PFSK-1 (cell line): ENCODE measurements at regions not wholly inside any gene's neighbourhood (a gene's known extent, or its start where the extent isn't known, plus 50 kb on each side); places are given as distances from the start of the nearest gene placed in this dataset.

ENCODE experiments used
- FOXP2 ChIP-seq: optimal IDR thresholded peaks from 2 replicates; pipeline ENCODE3; 2011; ENCODE audit warnings: borderline replicate concordance, control low read depth, inconsistent platforms; ENCODE audit not compliant: insufficient read depth; ENCODE audit errors: extremely low read length, extremely low read depth
- POLR2AphosphoS5 ChIP-seq: IDR thresholded peaks from 2 replicates; pipeline ENCODE4 v1.6.1; 2012; ENCODE audit warnings: low read depth, mild to moderate bottlenecking, control low read depth, low read length, moderate library complexity
- SIN3A ChIP-seq: IDR thresholded peaks from 2 replicates; pipeline ENCODE4 v1.6.1; 2012; ENCODE audit warnings: mild to moderate bottlenecking, low read length, moderate library complexity, borderline replicate concordance; ENCODE audit not compliant: insufficient read depth
- TAF1 ChIP-seq: IDR thresholded peaks from 2 replicates; pipeline ENCODE4 v1.6.1; 2012; ENCODE audit warnings: low read length, control low read depth, borderline replicate concordance; ENCODE audit not compliant: insufficient read depth
- TF ChIP-seq, protein P1 (sequence below), 2 experiments: IDR thresholded peaks; 2 replicates each; pipeline versions ENCODE4 v1.6.1 to v1.8.0; 2011 to 2012; ENCODE audit warnings: low read depth in 2 of 2, low read length in 2 of 2, control low read depth in 1 of 2, inconsistent platforms in 1 of 2, mild to moderate bottlenecking in 1 of 2, moderate library complexity in 1 of 2; ENCODE audit not compliant: insufficient read depth in 1 of 2

- no peak for TF ChIP-seq TAF1
- TF ChIP-seq, protein P1, sequence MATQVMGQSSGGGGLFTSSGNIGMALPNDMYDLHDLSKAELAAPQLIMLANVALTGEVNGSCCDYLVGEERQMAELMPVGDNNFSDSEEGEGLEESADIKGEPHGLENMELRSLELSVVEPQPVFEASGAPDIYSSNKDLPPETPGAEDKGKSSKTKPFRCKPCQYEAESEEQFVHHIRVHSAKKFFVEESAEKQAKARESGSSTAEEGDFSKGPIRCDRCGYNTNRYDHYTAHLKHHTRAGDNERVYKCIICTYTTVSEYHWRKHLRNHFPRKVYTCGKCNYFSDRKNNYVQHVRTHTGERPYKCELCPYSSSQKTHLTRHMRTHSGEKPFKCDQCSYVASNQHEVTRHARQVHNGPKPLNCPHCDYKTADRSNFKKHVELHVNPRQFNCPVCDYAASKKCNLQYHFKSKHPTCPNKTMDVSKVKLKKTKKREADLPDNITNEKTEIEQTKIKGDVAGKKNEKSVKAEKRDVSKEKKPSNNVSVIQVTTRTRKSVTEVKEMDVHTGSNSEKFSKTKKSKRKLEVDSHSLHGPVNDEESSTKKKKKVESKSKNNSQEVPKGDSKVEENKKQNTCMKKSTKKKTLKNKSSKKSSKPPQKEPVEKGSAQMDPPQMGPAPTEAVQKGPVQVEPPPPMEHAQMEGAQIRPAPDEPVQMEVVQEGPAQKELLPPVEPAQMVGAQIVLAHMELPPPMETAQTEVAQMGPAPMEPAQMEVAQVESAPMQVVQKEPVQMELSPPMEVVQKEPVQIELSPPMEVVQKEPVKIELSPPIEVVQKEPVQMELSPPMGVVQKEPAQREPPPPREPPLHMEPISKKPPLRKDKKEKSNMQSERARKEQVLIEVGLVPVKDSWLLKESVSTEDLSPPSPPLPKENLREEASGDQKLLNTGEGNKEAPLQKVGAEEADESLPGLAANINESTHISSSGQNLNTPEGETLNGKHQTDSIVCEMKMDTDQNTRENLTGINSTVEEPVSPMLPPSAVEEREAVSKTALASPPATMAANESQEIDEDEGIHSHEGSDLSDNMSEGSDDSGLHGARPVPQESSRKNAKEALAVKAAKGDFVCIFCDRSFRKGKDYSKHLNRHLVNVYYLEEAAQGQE (IDR thresholded peaks at IDR 0.05; ENCODE audit: insufficient read depth in 1 of 2, low read depth in 2 of 2, low read length in 2 of 2) = no peak
- no peak for TF ChIP-seq POLR2AphosphoS5
- no peak for TF ChIP-seq FOXP2
- TF ChIP-seq SIN3A = no peak
Measured at GRCh38 chr4:177612684-177613083, 170.4 kb upstream of the AGA start.

- TF ChIP-seq TAF1 = no peak
- TF ChIP-seq SIN3A = no peak
- TF ChIP-seq FOXP2 = no peak
- no peak for TF ChIP-seq POLR2AphosphoS5
- TF ChIP-seq, protein P1 (IDR thresholded peaks at IDR 0.05; ENCODE audit: insufficient read depth in 1 of 2, low read depth in 2 of 2, low read length in 2 of 2) = no peak
Measured at GRCh38 chr4:177632481-177632880, 190.2 kb upstream of the AGA start.

DNA sequence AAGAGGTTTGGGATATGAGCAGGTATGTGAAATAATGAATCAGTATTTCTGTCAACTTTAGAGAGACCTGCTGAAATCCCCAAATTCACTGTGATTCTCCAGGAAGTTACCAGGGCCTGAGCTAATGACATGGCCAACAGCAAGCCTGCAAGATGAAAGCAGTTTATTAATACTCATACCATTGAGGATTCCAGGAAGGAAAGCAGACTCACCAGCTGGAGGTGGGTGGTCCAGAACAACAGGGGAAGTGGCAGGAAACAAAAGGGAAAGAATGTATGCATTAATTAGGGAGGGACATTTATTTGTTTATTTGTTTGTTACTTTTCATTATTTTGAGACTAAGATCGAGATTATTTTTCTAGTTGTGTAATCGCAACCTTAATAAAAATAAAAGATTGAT lies 196.6 kb upstream of the AGA start:
- TF ChIP-seq TAF1 (no peak), SIN3A (no peak), POLR2AphosphoS5 (no peak), FOXP2 (no peak)
- TF ChIP-seq, protein P1 (IDR thresholded peaks at IDR 0.05; ENCODE audit: insufficient read depth in 1 of 2, low read depth in 2 of 2, low read length in 2 of 2) = no peak

DNA sequence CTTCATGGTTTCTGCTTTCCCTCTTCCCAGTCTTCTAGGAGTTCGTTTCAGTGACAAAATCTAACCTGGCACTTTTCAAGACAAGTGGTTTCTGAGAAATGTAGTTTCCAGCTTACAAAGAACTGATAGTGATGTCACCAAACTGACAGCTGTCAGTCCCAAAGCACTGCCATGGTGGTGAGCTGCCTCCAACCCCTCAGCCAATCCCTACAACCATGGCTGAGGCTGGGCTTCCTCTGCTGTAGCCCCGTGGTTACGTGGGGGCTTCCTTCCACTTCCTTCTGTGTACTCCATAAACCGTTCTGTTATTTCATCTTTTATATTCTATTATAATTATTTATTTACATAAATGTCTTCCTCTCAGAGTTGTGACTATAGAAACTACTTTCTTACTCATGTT lies 198.6 kb upstream of the AGA start:
- TF ChIP-seq POLR2AphosphoS5 = no peak
- TF ChIP-seq, protein P1 (IDR thresholded peaks at IDR 0.05; ENCODE audit: insufficient read depth in 1 of 2, low read depth in 2 of 2, low read length in 2 of 2) = no peak
- no peak for TF ChIP-seq SIN3A

- no peak for TF ChIP-seq TAF1
- TF ChIP-seq SIN3A = no peak
- TF ChIP-seq FOXP2 = no peak
- TF ChIP-seq, protein P1 (IDR thresholded peaks at IDR 0.05; ENCODE audit: insufficient read depth in 1 of 2, low read depth in 2 of 2, low read length in 2 of 2) = no peak
- no peak for TF ChIP-seq POLR2AphosphoS5
Measured at GRCh38 chr4:177660223-177660622, 218.0 kb upstream of the AGA start.
